ENCODE measurements at regions not wholly inside any gene's neighbourhood (a gene's known extent, or its start where the extent isn't known, plus 50 kb on each side); places are given as distances from the start of the nearest gene placed in this dataset.

- no peak overlapping the region for H3K4me3 ChIP-seq (ENCODE audit: low read depth, poor library complexity, severe bottlenecking)
- TF ChIP-seq POLR2A (IDR thresholded peaks at IDR 0.05) = no peak
- no peak for TF ChIP-seq CTCF (IDR thresholded peaks at IDR 0.05)
- no peak for DNase-seq (ENCODE audit: low spot score in 2 of 2)
- 50 to 62% methylated on average over 1 of the region's 1 CpG for WGBS, 2 donors
- intact Hi-C loops (cut with DNase I; ENCODE audit: low total_unique reads) = loop anchor here (5.0 kb wide), 1 partner anchor 263 kb away; no protein-coding TSS in a partner anchor
Measured at GRCh38 chr11:24240496-24241175, 256.2 kb upstream of the LUZP2 start.

- WGBS, 2 donors = 80 to 86% methylated on average over 1 of the region's 1 CpG
- intact Hi-C loops (cut with DNase I; ENCODE audit: low total_unique reads) = no loop called here
- TF ChIP-seq CTCF (IDR thresholded peaks at IDR 0.05) = no peak
- no peak for TF ChIP-seq POLR2A (IDR thresholded peaks at IDR 0.05)
- H3K4me3 ChIP-seq (ENCODE audit: low read depth, poor library complexity, severe bottlenecking) = no peak overlapping the region
- DNase-seq (ENCODE audit: low spot score in 2 of 2) = no peak
Measured at GRCh38 chr11:24246715-24247114, 250.1 kb upstream of the LUZP2 start.

GRCh38 chr11:24247846-24248245 is 249.0 kb upstream of the LUZP2 start:
- no peak overlapping the region for H3K4me3 ChIP-seq (ENCODE audit: low read depth, poor library complexity, severe bottlenecking)
- no peak for DNase-seq (ENCODE audit: low spot score in 2 of 2)
- 89 to 94% methylated on average over 3 of the region's 3 CpGs for WGBS, 2 donors
- intact Hi-C loops (cut with DNase I; ENCODE audit: low total_unique reads) = no loop called here
- TF ChIP-seq CTCF (IDR thresholded peaks at IDR 0.05) (no peak), POLR2A (IDR thresholded peaks at IDR 0.05) (no peak)

- WGBS, 2 donors = 74 to 88% methylated on average over 1 of the region's 1 CpG
- intact Hi-C loops (cut with DNase I; ENCODE audit: low total_unique reads) = no loop called here
- H3K4me3 ChIP-seq (ENCODE audit: low read depth, poor library complexity, severe bottlenecking) = no peak overlapping the region
- TF ChIP-seq POLR2A (IDR thresholded peaks at IDR 0.05) (no peak), CTCF (IDR thresholded peaks at IDR 0.05) (no peak)
- DNase-seq (ENCODE audit: low spot score in 2 of 2) = no peak
Measured at GRCh38 chr11:24249921-24250320, 246.9 kb upstream of the LUZP2 start.

GRCh38 chr11:24253237-24253760 is 243.6 kb upstream of the LUZP2 start:
- DNase-seq (ENCODE audit: low spot score in 2 of 2) = no peak
- intact Hi-C loops (cut with DNase I; ENCODE audit: low total_unique reads) = no loop called here

More at GRCh38 chr11:24253237-24253760, 243.6 kb upstream of the LUZP2 start:
- WGBS, 2 donors = 77 to 83% methylated on average over 1 of the region's 1 CpG
- no peak for TF ChIP-seq CTCF (IDR thresholded peaks at IDR 0.05)
- H3K4me3 ChIP-seq (ENCODE audit: low read depth, poor library complexity, severe bottlenecking) = no peak overlapping the region
